Vagina (tissue), 2 donors: ENCODE measurements at regions not wholly inside any gene's neighbourhood (a gene's known extent, or its start where the extent isn't known, plus 50 kb on each side); places are given as distances from the start of the nearest gene placed in this dataset.

Experiments
- CTCF ChIP-seq, 3 experiments: fragments of 450-650 bp in 2 of 3; fragments of 200-600 bp in 1 of 3; sonication (generic) in 1 of 3; IDR thresholded peaks; one replicate each; pipeline ENCODE4 v1.5.1; 2017 to 2019; ENCODE audit warnings: antibody characterized with exemption in 3 of 3, mild to moderate bottlenecking in 2 of 3, moderate library complexity in 2 of 3
- POLR2A ChIP-seq, 2 donors: fragments of 450-650 bp; IDR thresholded peaks; one replicate each; pipeline ENCODE4 v1.6.1; 2017; ENCODE audit warnings: antibody characterized with exemption in 2 of 2, mild to moderate bottlenecking in 2 of 2, moderate library complexity in 2 of 2
- POLR2AphosphoS5 ChIP-seq, 2 donors: sonication (generic); formaldehyde crosslinking; IDR thresholded peaks; one replicate each; pipeline ENCODE4 v1.9.0; 2017; ENCODE audit warnings: antibody characterized with exemption in 2 of 2, mild to moderate bottlenecking in 2 of 2, low read depth in 1 of 2; ENCODE audit not compliant: insufficient read depth in 1 of 2

GRCh38 chr6:113184736-113185135 lies 672.4 kb upstream of the MARCKS start:
- TF ChIP-seq CTCF (IDR thresholded peaks at IDR 0.05) (no peak), POLR2A (IDR thresholded peaks at IDR 0.05) (no peak), POLR2AphosphoS5 (IDR thresholded peaks at IDR 0.05; ENCODE audit: insufficient read depth in 1 of 2, low read depth in 1 of 2) (no peak)
